D341Med (cell line): ENCODE measurements at regions not wholly inside any gene's neighbourhood (a gene's known extent, or its start where the extent isn't known, plus 50 kb on each side); places are given as distances from the start of the nearest gene placed in this dataset.

Experiments
- DNase-seq: peaks from one replicate; pipeline ENCODE4 v3.0.0; 2012; ENCODE audit warnings: low spot score

- no peak for DNase-seq
These were observed 193.0 kb downstream of the IRF8 start for GRCh38 chr16:86091976-86092375.

- DNase-seq = no peak
These were observed 193.9 kb downstream of the IRF8 start for GRCh38 chr16:86092586-86093480.

- no peak for DNase-seq
These were observed 195.1 kb downstream of the IRF8 start for GRCh38 chr16:86093801-86094750.

GRCh38 chr16:86095131-86095752 is 196.3 kb downstream of the IRF8 start:
- DNase-seq = no peak

GRCh38 chr16:86095906-86096485 is 197.0 kb downstream of the IRF8 start:
- DNase-seq = no peak

- no peak for DNase-seq
These were observed 197.9 kb downstream of the IRF8 start for GRCh38 chr16:86096850-86097249.

GRCh38 chr16:86099326-86099725 is 200.4 kb downstream of the IRF8 start:
- DNase-seq = no peak

- DNase-seq = no peak
These were observed 201.5 kb downstream of the IRF8 start for GRCh38 chr16:86100205-86101136.

- no peak for DNase-seq
These were observed 202.4 kb downstream of the IRF8 start for GRCh38 chr16:86101137-86101896.

GRCh38 chr16:86101897-86102157 is 202.9 kb downstream of the IRF8 start:
- no peak for DNase-seq

- DNase-seq = no peak
These were observed 204.4 kb downstream of the IRF8 start for GRCh38 chr16:86103320-86103719.

- DNase-seq = no peak
These were observed 205.6 kb downstream of the IRF8 start for GRCh38 chr16:86104537-86105048.

- DNase-seq = no peak
These were observed 208.4 kb downstream of the IRF8 start for GRCh38 chr16:86107215-86107825.

- DNase-seq = no peak
These were observed 209.1 kb downstream of the IRF8 start for GRCh38 chr16:86108062-86108461.

GRCh38 chr16:86110134-86110533 is 211.2 kb downstream of the IRF8 start:
- no peak for DNase-seq

- no peak for DNase-seq
These were observed 211.8 kb downstream of the IRF8 start for GRCh38 chr16:86110726-86111125.

GRCh38 chr16:86112178-86112577 is 213.2 kb downstream of the IRF8 start:
- no peak for DNase-seq

- DNase-seq = no peak
These were observed 218.3 kb downstream of the IRF8 start for GRCh38 chr16:86117235-86117634.

GRCh38 chr16:86117756-86118155 is 218.8 kb downstream of the IRF8 start:
- DNase-seq = no peak
